HG02798 (cell line): ENCODE measurements at regions not wholly inside any gene's neighbourhood (a gene's known extent, or its start where the extent isn't known, plus 50 kb on each side); places are given as distances from the start of the nearest gene placed in this dataset.

Source experiments
- ATAC-seq: cut with Tn5 transposase; IDR thresholded peaks from one replicate; pipeline ENCODE4 v1.9.1; 2021; ENCODE audit warnings: mild to moderate bottlenecking; ENCODE audit not compliant: unreplicated experiment, poor library complexity

DNA sequence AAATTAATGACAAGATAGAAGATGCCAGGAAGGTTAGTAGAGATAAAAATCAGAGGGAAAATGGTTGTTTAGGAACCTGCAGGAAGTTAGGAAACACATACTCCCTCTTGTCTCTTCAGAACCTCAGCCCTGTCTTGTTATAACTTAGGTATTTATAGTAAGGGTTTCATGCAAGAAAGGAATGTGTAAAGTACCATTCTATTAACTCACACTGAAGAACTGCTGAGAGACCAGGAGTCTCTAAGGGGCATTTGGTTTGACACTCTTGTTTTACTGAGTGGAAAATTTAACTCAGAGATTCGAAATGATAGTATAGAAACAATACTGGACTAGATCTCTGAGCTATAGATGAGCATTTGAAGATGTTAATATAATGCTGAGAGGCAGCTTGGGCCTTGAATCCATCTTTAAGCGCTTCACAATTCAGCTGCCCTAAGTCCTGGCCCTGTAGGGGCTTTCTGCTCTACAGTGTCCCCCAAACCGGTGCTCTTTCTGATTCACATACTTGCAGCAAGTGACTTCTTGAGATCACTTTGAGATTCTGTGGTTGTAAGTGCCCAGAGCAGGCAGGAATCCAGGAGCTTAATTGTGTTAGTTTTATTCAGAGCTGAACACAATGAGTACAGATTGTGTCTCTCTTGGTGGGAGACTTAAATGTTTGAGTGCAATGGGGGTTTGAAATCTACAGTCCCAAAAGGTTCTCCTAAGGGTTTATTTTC is 235.0 kb upstream of the RGPD4 start:
- no peak for ATAC-seq

DNA sequence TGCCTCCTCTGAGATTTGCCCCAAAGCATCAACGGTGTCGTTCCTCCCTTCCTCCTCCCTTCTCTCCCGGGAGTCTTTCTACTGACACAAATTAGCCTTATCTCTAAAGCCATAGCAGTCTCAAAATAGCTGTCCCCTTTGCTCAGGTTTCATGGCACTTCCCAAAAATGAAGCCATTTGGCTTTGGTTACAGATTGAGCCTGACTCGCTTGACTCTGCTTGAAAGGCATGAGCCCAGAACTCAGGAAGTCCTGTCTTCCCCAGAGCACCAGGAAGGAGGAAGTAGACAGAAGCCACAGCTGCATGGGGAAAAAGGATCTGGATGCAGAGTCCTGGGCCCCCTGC is 234.4 kb upstream of the RGPD4 start:
- no peak for ATAC-seq

DNA sequence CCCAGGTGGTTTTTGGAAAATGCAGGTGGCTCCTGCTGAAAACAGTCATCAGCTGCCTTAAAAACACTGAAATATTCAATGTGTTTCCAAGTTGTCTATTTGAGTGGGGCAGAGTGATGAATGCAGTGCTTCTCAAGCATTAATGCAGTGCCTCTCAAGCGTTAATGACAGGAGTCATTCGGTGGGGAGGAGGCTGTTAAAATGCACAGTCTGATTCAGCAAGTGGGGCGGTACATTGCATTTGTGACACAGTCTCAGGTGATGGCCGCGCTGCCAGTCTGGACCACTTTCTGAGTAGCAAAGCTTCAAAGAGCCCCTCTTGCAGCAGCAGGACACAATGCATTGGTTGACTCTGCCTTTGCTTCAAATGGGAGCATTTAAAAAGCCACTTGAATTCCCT is 231.4 kb upstream of the RGPD4 start:
- no peak for ATAC-seq

DNA sequence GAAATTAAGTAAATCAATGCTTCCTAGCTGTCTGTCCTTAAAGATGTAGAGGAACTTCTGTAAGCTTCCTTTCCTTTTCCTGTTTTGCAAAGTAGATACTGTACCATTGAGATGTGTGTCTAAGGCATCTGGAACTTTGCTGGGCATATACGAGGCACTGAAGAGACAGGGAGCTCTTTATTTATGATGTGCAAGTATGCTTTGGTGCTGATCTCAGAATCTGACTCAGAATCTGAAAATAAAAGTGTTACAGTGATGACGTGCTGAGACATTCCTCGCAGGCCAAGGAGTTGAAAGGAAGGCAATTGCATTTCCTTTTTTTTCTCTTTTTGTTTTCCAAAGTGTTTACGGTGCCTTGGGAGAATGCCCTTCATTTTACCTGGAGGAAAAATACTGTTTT is 230.9 kb upstream of the RGPD4 start:
- no peak for ATAC-seq

DNA sequence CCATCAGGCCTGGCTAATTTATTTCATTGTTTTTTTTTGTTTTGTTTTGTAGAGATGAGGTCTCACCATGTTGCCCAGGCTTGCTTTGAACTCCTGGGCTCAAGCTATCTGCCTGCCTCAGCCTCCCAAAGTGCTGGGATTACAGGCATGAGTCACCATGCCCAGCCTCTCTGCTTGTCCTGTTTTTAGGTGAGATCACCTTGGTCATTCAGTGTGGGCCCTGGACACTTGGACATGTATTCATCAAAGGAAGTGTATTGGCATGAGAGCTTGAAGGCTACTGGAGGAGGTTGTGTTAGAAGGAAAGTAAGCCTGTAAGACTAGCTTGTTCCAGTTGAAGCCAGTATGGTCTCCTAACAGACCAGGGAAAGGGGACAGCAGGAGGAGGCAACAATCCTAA is 229.2 kb upstream of the RGPD4 start:
- no peak for ATAC-seq

DNA sequence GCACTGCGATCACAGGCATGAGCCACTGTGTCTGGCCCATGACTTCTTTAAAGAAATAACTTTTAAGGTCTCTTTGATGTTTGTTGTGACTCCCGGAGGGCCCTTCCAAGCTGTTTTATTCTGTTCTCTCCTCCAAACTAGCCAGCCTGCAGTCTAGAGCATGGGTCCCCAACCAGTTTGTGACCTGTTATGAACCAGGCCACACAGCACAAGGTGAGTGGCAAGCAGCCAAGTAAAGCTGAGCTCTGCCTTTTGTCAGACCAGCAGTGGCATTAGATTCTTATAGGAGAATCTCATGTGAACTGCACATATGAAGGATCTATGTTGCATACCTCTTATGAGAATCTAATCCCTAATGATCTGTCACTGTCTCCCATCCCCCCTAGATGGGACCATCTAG is 223.9 kb upstream of the RGPD4 start:
- no peak for ATAC-seq

DNA sequence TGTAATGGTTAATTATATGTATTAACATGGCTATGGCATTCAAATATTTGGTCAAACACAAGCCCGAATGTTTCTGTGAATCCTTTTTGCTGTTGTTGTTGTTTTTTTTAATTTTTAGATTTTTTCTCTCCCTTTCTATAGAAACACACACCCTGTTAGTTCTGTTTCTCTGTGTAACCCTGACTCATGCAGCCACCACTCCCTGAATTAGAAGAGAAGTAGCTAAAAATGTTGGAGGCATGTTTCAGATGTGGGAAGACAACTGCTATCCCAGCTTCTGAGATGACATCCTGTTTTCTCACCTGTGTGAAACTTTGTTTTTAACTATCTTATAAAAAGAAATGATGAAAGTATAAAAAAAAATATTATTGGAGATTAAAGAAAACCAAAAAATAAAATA is 219.6 kb upstream of the RGPD4 start:
- no peak for ATAC-seq

DNA sequence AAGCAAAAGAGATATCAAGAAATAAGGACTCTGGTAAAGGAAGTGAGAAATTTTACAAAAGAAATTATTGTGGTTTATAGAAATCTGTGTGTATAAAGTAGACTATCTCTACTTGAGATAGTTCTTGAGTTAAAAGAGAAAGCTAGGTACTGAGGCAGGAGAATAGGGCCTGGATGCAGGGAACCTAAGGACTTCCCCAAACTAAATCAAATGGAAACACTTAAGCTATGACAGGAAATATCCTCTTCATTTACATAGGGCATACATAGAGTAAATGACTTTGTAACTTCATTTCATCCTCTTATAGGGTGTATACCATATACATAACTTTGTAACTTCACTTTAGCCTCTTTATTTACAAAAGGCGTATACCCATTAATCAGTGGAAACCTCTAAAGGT is 219.2 kb upstream of the RGPD4 start:
- no peak for ATAC-seq

DNA sequence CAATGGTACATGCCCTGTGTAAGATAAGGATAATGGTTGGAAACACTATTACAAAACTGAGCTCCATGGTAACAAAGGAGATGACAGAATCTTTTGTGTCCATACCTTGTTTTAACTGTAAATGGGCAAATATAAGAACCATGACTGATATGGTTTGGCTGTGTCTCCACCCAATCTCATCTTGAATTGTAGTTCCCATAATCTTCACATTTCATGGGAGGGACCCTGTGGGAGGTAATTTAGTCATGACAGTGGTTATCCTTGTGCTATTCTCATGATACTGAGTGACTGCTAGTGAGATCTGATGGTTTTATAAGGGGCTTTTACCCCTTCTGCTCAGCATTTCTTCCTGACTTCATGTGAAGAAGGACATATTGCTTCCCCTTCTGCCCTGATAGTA is 211.7 kb upstream of the RGPD4 start:
- no peak for ATAC-seq

DNA sequence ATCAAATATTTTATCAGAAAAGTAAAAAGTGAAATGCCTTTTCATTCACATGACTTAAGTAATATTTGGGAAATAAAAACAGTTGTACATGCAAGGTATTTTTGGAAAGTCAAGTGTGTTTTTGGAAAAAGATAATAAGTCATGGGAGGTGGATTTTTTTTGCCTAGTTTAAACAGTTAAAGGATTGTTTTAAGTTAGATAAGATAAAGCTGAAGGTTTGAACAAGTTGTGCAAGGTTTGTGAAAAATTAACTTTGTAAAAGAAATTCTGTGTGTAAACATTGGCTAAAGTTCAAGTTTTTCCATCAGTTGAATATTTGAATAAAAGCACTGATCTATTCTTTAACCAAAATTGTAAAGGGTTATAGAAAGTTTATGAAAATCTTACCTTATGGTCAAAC is 207.9 kb upstream of the RGPD4 start:
- ATAC-seq, result no peak

DNA sequence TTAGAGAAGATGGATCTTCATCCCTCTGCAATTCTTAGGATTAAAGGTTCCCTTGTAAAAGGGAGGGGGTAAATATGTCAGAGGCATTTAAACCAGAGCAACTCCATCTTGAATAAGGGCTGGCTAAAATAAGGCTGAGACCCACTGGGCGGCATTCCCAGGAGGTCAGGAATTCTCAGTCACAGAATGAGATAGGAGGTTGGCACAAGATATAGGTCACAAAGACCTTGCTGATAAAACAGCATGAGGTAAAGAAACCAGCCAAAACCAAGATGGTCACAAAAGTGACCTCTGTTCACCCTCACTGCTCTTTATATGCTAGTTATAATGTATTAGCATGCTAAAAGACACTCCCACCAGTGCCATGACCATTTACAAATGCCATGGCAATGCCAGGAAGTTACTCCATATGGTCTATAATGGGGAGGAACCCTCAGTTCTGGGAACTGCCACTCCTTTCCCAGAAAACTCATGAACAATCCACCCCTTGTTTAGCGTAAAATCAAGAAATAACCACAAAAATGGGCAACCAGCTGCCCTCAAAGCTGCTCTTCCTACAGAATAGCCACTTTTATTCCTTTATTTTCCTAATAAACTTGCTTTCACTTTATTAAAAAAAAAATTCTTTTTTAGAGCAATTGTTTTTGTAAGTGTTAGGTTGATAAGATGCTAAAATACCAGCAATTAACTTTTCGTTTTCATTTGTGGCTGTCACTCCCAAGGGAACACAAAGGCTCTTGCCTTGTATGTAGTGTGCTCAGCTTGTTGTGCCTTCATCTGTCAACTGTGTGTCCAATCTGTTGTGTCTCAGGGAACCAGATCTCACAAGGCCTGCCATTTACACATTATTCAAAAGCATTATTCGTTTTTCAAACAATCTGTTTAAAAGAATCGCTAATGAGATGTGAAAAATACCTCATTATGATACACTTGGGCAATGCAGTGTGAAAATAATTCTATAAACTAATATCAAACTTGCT is 205.2 kb upstream of the RGPD4 start:
- no peak for ATAC-seq

DNA sequence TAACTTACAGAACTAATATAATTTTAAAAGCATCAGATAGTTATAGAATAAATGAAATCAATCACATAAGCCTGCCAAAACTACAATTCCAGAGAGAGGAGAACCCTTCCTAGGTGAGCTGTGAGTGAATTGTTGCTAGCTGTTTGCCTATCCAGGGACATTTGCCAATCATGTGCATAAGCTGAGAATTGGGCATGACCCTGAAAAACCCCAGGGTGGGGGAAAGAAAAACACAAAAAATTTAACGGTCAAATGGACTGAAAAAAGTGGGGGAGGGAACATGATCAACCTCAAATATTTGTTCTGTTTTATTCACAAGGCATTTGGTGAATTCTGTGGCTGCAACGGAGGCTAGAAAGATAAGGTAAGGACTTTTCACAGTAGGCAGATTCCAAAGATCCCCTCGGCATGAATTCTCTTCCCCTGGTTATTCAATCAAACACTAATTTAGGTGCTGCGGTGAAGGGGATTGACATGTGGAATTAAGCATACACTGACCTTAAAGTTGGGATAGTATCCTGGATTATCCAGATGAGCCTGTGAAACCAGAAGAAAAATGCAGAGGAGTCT is 203.9 kb upstream of the RGPD4 start:
- ATAC-seq, result no peak

DNA sequence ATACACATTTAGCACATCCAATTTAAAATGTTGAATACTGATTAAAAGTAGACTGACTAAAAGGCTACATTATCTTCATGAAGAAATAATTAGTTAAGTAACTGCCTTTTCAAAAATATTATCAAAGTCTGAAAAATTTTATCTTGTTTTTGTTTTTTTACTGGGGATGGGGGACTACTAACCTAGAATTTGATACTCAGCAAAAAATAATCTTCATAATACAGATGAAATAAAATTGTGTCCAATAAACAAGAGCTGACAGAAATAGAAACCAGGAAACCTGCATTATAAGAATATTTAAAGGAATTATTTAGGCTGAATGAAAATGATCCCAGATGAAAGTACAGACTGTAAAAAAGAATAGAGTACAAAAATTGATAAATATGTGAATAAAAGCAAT is 200.7 kb upstream of the RGPD4 start:
- no peak for ATAC-seq

DNA sequence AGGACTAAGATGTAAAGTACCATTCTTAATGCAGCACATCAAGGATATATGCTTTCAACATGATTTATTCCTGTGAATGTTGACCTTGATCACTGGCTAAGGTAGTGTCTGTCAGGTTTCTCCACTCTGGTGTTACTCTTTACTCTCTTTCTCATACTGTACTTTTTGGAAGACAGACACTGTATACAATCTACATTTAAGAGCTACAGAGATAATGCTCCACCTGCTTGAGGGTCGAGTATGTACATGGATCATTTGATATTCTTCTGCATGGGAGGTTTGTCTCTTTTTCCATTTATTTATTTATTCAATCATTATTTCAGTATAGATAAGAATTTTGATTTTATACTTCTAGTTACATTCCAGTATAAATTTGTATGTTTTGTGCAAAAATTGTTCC is 199.5 kb upstream of the RGPD4 start:
- ATAC-seq, result no peak

DNA sequence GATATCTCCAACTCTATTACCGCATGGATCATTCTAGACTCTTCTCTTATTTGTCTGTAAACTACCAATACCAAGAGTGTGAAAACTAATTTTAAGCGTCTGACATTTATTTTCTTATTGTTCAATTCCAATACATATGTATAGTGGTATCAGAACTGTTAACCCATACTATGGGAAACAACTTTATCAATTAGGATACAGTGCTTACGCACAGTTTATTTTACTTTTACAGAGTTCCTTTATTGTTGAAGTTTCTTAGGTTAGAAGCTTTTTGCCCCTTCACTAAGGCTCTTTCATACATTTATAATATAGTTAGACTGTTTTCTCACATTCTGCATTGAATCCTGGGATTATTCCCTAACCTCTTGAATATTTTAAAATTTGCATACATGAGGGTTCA is 198.8 kb upstream of the RGPD4 start:
- ATAC-seq, result no peak

DNA sequence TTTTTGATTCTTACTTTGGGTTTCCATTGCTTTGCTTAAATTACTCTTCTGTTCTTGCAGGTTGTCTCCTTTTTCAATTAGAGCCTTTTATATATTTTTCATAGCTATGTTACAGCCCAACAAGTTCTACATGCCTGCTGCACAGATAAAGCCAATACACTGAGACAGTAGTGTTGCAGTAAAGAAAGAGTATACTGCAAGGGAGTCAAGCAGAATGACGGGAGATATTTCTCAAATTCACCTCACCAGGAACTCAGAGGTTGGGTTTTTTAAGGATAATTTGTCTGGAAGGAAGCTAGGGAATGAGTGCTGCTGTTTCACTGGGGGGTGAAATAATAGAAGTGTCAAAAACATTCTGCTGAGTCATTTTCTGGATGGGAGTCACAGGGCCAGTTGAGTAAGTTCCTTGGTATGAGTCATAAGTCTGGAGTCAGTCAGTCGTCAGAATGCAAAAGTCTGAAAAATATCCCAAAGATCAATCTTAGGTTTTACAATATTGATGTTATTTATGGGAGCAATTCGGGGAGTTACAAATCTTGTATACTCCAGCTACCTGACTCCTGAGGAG is 193.0 kb upstream of the RGPD4 start:
- ATAC-seq, result no peak

DNA sequence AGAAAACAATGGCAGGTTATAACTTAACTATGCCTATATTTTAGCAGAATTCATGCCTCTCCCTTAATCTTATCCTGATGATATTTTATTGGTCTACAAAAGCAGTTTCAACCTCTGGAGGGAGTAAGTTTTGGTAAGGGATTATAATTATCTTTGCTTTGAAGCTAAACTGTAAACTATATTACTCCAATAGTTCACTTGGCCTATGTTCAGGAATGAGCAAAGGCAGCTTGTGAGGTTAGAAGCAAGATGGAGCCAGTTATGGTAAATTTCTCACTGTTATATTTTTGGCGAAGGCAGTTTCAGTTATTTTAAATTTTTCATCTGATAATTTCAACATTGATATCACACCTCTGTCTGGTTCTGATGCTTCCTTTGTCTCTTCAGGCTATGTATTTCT is 192.5 kb upstream of the RGPD4 start:
- no peak for ATAC-seq

DNA sequence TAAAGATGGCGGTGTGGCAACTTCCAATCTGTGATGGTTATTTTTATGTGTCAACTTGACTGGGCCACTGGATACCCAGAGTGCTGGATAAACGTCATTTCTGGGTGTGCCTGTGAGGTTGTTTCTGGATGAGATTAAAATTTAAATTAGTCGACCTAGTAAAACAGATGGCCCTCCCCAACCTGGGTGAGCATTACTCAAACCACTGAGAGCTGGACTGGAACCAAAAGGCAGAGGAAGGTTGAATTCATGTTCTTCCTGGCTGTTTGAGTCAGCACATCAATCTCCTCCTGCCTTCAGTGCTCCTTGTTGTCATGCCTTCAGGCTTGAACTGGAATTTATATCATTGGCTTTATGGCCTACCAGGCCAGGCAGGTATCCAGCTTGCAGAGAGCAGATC is 190.8 kb upstream of the RGPD4 start:
- no peak for ATAC-seq

DNA sequence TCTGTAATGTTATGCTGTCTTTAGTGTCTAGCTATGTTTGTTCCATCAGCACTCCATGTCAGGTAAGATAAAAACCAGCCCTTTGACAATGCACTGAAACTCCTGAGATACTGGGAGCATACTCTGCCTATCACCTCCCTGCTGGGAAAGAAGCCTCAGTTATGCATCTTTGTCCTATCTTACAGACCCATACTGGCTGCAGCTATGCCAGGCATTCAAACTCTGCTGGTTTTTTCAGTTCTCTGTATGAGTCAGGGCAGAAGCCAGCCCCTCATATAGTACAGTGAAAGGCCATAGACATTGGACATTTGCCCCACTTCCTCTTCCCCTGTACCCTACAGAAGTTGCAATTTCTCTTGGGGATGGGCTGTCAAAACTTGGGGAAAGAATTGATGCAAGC is 181.1 kb upstream of the RGPD4 start:
- ATAC-seq, result no peak

DNA sequence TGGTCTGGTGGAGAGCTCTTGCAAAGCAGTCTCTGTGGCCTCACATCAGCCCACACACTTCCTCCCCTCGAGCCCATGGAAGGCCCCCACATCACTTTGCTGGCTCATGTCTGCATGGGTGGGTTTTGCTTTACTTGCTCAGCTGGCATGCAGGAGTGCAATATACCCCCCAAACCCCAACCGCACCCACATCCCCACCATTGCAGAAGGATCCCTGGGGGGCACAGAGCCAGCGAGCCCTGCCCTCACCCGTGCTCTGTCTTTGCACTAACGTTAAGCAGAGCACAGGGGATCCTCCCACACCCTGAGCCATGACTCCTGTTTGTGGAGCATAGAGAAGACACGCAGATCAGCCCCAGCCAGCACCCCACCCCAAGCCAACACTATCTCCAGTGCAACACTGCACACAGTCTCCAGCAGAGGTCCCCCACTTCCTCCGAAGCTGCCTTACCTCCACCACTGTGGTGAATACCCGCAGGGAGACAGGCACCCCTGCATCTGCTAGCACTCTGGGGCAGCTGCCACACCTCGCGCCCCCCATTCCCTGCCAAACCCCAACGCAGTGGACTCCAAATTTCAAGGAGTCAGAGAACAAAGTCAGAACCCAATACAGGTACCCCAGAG is 177.8 kb upstream of the RGPD4 start:
- no peak for ATAC-seq

DNA sequence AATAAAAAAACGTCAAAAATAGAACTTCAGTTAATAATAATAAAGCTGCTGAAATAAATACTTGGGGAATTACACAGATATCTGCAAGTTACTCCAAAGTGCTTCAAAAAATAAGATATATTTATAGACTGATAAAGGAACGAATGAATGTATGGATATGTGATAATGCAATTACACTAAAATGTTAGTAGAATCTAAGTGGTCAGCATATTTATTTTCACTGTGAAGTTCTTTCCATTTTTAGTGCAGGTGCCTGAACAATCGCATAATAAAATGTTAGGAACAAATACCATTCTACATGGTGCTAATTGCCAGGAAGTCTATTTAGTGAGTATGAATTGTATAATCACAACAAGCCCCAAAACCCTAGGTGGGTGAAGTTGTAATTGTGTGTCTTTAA is 169.6 kb upstream of the RGPD4 start:
- ATAC-seq, result no peak
